ENCODE measurements at regions not wholly inside any gene's neighbourhood (a gene's known extent, or its start where the extent isn't known, plus 50 kb on each side); places are given as distances from the start of the nearest gene placed in this dataset.

GRCh38 chr7:84264396-84264795 is 69.8 kb upstream of the SEMA3A start:
- TF ChIP-seq CTCF (IDR thresholded peaks at IDR 0.05) (no peak), EZH2 (IDR thresholded peaks at IDR 0.05) (no peak)

Data from neural progenitor cell (in vitro differentiated cells).